CD4-positive, alpha-beta T cell treated with Interleukin-4 for 1 hour (primary cell): ENCODE measurements at regions not wholly inside any gene's neighbourhood (a gene's known extent, or its start where the extent isn't known, plus 50 kb on each side); places are given as distances from the start of the nearest gene placed in this dataset.

ENCODE experiments used
- DNase-seq, 2 donors: peaks; one replicate each; pipeline ENCODE4 v3.0.0-alpha.2; 2020 to 2022

DNA sequence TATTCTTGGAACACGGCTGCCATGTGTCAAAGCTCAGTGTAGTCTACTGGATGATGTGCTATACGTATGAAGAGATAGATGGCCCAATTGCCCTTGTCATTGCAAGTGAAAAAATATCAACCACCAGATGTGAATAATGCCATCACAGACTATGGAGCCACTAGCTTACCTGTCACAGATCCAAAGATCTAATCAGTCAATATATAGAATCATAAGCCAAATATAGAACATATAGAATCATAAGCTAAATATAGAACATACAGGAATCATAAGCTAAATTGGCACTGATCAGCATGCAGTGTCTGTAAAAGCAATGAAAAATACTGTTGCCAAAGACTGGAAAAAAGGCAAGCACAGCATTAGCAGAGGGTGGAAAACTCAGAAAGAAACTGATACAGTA is 1656.9 kb upstream of the RAG2 start:
- no peak for DNase-seq

GRCh38 chr11:38252620-38253019 is 1654.6 kb upstream of the RAG2 start:
- DNase-seq, result no peak

- DNase-seq, result no peak
These were observed 1648.4 kb upstream of the RAG2 start for GRCh38 chr11:38246451-38246850.

GRCh38 chr11:38226684-38227083 is 1628.6 kb upstream of the RAG2 start:
- no peak for DNase-seq

GRCh38 chr11:38221295-38221694 is 1623.3 kb upstream of the RAG2 start:
- DNase-seq, result no peak

GRCh38 chr11:38219636-38220035 is 1621.6 kb upstream of the RAG2 start:
- no peak for DNase-seq

GRCh38 chr11:38208951-38209350 is 1610.9 kb upstream of the RAG2 start:
- no peak for DNase-seq

- no peak for DNase-seq
These were observed 1608.6 kb upstream of the RAG2 start for GRCh38 chr11:38206663-38207062.

GRCh38 chr11:38191101-38191500 is 1593.1 kb upstream of the RAG2 start:
- no peak for DNase-seq

- DNase-seq, result no peak
These were observed 1584.3 kb upstream of the RAG2 start for GRCh38 chr11:38182126-38182866.

GRCh38 chr11:38176686-38177322 is 1578.8 kb upstream of the RAG2 start:
- DNase-seq, result no peak

GRCh38 chr11:38173676-38174075 is 1575.6 kb upstream of the RAG2 start:
- DNase-seq, result no peak

DNA sequence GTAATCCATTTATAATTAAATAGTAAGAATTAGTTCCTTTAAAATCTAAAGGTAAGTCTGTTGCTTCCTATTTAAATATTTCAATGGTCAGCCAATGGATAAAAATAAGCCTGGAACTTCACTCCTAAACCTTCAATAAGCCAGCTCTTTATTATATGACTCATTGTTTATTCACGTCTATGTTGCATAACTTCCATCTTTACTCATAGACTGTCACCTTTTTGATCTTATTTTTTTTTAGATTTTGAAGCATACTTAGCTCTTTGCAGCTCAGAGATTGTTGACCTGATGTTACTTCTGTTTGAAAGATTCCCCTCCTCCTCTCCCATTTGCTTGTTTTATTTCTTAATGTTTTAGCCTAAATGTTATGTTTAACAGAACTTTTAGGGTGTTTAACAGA is 1571.2 kb upstream of the RAG2 start:
- no peak for DNase-seq

DNA sequence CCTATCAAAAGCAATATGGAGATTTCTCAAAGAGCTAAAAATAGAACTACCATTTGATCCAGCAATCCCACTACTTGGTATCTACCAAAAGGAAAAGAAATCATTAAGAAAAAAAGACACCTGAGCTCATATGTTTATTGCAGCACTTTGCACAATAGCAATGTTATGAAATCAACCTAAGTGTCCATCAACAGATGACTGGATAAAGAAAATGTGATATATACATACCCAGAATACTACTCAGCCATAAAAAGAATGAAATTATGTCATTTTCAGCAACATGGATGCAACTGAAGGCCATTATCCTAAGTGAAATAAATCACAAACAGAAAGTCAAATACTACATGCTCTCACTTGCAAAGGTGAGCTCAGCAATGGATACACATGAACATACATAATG is 1565.5 kb upstream of the RAG2 start:
- no peak for DNase-seq

- no peak for DNase-seq
These were observed 1562.4 kb upstream of the RAG2 start for GRCh38 chr11:38160433-38160832.

DNA sequence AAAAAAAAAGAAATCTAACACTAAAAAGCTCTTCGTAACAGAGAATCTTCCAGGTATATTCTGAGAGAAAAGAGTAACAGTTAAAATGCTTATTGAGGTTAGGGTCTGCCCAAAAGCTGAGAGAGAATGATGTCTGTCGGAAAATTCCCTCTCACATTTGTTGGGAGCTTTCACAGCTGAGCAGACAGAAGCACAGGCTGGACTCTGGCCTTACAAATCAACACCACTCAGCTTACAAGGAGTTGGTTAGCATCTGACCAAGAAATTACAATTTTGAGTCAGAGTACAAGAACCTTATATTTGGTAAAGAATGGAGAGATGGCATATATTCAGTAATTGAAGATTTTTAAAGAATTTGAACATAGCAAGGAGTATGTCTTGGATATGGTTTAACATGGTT is 1561.0 kb upstream of the RAG2 start:
- DNase-seq, result no peak

- DNase-seq, result no peak
These were observed 1558.6 kb upstream of the RAG2 start for GRCh38 chr11:38156495-38157146.

DNA sequence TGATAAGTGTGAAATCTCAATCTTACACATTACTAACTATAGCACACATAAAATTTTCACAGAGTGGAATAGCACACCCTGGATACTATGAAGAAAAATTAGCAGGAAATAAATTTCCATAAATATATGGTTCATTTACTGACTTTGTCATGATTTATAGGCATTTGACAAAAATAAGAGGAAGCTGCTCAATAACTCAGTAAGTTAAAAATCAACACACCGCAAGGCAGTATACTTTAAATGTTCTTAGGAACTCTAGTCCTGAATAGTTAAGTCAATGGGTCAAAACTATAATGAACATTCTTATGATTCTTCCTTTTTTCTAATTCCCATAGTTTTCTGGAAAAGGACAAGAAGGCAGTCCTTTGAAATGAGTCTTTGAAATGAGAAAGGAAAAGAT is 1557.8 kb upstream of the RAG2 start:
- no peak for DNase-seq

DNA sequence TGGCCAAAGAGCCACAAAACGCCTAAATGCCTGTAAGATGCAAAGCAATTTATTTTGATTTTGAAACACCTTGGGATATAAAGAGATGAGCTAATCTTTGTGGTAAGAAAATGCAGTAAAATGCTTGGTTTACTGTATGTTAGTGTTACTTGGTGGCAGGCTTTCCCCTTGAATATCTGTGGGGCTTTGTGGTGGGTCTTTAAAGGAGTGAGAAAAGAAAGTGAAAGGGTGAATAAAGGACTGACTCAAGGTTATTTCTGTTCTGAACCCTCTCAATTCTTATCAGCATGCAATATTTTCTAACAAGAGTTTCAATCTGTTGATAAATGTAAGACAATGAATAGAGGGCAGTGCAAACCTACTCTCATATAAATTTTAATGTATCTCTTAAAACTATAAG is 1555.9 kb upstream of the RAG2 start:
- DNase-seq, result no peak

DNA sequence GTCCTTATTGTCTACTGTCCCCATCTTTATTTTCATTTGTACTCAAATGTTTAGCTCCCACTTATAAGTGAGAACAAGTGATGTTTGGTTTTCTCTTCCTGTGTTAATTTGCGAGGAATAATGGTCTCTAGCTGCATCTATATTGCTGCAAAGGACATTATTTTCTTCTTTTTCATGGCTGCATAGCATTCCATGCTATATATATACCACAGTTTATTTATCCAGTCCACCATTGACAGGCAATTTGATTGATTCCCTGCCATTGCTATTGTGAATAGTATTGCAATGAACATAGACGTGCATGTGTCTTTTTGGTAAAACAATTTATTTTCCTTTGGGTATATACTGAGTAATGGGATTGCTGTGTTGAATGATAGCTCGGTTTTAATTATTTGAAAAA is 1545.8 kb upstream of the RAG2 start:
- DNase-seq, result no peak

GRCh38 chr11:38138972-38139371 is 1540.9 kb upstream of the RAG2 start:
- DNase-seq, result no peak

GRCh38 chr11:38136887-38137286 is 1538.9 kb upstream of the RAG2 start:
- DNase-seq, result no peak

DNA sequence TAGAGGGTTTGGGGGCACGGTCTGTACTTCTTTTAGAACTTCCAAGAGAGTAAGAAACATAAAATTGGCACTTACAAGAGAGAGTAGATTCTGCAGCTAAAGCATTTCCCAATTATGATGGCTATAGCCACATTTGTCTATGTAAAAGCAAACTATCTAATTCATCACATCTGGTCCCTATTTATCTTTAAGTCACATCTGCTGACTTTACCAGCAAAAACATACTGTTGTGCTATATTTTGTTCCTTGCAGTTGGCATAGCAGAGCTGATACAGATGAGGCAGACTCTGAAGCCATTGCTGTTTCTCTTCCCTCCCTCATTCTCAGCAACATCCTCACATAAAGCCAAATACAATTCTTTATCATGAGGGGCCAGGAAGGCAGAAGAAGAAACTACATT is 1533.5 kb upstream of the RAG2 start:
- no peak for DNase-seq

DNA sequence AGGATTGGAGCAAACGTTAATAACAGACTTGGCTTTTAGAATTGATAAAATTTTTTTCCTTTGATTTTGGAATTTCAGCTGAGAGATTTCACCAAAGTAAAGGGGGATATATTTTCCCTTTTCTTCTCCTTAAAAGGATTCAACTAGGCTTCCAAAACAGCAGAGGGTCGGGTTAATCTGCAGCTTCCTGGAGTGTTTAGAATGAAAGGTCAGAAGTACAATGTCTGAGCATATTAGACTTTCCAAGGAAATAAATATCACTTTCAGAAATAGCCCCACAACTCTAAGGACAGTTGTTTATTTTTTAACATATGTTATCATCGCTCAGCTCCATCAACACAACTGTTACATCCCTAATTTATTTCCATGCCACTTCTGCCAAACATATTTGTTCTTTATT is 1532.9 kb upstream of the RAG2 start:
- DNase-seq, result no peak
